Astrocyte of the spinal cord (primary cell): ENCODE measurements at regions not wholly inside any gene's neighbourhood (a gene's known extent, or its start where the extent isn't known, plus 50 kb on each side); places are given as distances from the start of the nearest gene placed in this dataset.
"Not testable (repeated sequence)": the region's sequence is repeated elsewhere in the genome, so short reads cannot be mapped to it uniquely, and the experiment has no call there.

Experiments
- DNase-seq: peaks from one replicate; pipeline ENCODE4 v3.0.0; 2011; ENCODE audit warnings: low read depth, low spot score
- H3K4me3 ChIP-seq: 2 replicates; pipeline ENCODE4 v1.5.1; 2011; ENCODE audit warnings: low read depth, mild to moderate bottlenecking, low read length, moderate library complexity
- CTCF ChIP-seq: IDR thresholded peaks from 2 replicates; pipeline ENCODE4 v1.5.1; 2012; ENCODE audit warnings: low read depth, mild to moderate bottlenecking, low read length, inconsistent platforms
- in situ Hi-C: cut with HindIII; loops from 2 replicates; pipeline ENCODE4 v1.10.0; 2017; ENCODE audit warnings: low sequenced_read_pairs

GRCh38 chr11:116345575-116345974, 427.2 kb downstream of the BUD13 start:
- H3K4me3 ChIP-seq: no peak overlapping the region
- no peak for DNase-seq
- TF ChIP-seq CTCF: no peak
- in situ Hi-C loops: no loop called here

GRCh38 chr11:116344601-116345000, 428.2 kb downstream of the BUD13 start:
- H3K4me3 ChIP-seq: no peak overlapping the region
- no peak for TF ChIP-seq CTCF
- in situ Hi-C loops: no loop called here
- DNase-seq: no peak

GRCh38 chr11:116343270-116343669, 429.5 kb downstream of the BUD13 start:
- DNase-seq: no peak
- H3K4me3 ChIP-seq: no peak overlapping the region
- no peak for TF ChIP-seq CTCF
- in situ Hi-C loops: no loop called here

GRCh38 chr11:116342148-116342547, 430.6 kb downstream of the BUD13 start:
- TF ChIP-seq CTCF: no peak
- no peak for DNase-seq
- in situ Hi-C loops: no loop called here
- H3K4me3 ChIP-seq: no peak overlapping the region

- no peak overlapping the region for H3K4me3 ChIP-seq
- no peak for DNase-seq
- TF ChIP-seq CTCF: no peak
- in situ Hi-C loops: no loop called here
These were observed 433.3 kb downstream of the BUD13 start for GRCh38 chr11:116339306-116340098.

- H3K4me3 ChIP-seq, in situ Hi-C loops, DNase-seq: not testable (repeated sequence)
These were observed 434.3 kb downstream of the BUD13 start for GRCh38 chr11:116338500-116338899.

GRCh38 chr11:116336540-116336939, 436.2 kb downstream of the BUD13 start:
- no peak for DNase-seq
- no peak for TF ChIP-seq CTCF
- H3K4me3 ChIP-seq: no peak overlapping the region
- in situ Hi-C loops: no loop called here
